ACHN (cell line): ENCODE measurements at regions not wholly inside any gene's neighbourhood (a gene's known extent, or its start where the extent isn't known, plus 50 kb on each side); places are given as distances from the start of the nearest gene placed in this dataset.

Experiments used
- DNase-seq: peaks from one replicate; pipeline ENCODE4 v3.0.0-alpha.2; 2015
- in situ Hi-C: cut with HindIII; loops from 2 replicates; pipeline ENCODE4 v1.10.0; 2017; ENCODE audit warnings: low sequenced_read_pairs, low pct_ligation_motif_present, low pct_unique_long_range_greater_than_20kb

GRCh38 chr16:85162478-85163277, 50.4 kb upstream of the CIBAR2 start:
- in situ Hi-C loops = no loop called here
- DNase-seq = no peak

DNA sequence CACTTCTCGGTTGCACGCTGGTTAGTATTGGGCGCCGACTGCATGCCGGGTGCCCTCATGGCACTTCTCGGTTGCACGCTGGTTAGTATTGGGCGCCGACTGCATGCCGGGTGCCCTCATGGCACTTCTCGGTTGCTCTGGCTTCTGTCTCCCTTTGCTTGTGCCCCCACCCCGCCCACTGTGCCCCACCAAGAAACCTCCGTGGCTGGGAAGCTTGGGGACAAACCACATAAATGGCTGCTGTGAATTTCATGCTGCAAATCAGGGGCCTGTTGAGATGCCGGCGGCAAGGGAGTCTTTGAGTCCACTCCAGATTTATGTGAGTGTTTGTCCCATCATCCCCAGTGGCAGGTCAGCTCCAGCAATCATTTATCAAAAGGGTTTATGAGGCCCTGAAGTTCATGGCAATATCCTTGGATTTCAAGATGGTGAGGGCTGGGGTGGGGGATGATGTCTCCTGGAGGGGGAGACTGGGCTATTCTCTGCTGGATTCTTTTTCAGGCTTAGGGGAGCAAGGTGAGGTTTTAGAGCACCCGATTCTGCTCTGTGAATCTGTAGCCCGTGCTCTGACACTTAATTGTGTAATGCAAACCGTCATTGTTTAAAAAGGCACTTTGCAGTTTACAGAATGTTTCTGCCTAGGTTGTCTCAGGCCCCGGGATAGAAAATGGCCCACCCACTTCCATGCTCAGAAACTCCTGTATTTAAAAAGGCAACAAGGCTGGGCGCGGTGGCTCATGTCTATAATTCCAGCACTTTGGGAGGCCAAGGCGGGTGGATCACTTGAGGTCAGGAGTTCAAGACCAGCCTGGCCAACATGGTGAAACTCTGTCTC, 51.2 kb upstream of the CIBAR2 start:
- in situ Hi-C loops = no loop called here
- no peak for DNase-seq

- in situ Hi-C loops = no loop called here
- DNase-seq = no peak
Observed at GRCh38 chr16:85164431-85164830, 52.2 kb upstream of the CIBAR2 start.

GRCh38 chr16:85164838-85165516, 52.7 kb upstream of the CIBAR2 start:
- DNase-seq = no peak
- in situ Hi-C loops = no loop called here

DNA sequence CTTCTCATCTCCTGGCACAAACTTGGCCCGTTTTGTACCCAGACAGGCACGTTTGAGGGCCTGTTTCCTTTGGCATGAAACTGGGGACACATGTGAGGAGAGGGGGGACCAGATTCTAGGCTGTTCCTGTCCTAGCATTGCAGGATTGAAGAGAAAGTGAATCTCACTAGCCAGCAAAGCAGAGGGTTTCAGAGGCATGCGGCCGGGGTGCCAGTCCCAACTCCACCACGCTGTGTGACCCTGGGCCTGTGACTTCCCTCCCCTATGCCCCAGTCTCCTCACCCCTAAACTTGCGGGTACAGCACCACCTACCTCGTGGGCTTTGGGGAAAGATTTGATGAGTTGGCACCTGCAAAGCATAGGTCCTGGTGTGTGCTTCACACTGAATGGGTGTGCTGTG, 53.5 kb upstream of the CIBAR2 start:
- in situ Hi-C loops = no loop called here
- no peak for DNase-seq

DNA sequence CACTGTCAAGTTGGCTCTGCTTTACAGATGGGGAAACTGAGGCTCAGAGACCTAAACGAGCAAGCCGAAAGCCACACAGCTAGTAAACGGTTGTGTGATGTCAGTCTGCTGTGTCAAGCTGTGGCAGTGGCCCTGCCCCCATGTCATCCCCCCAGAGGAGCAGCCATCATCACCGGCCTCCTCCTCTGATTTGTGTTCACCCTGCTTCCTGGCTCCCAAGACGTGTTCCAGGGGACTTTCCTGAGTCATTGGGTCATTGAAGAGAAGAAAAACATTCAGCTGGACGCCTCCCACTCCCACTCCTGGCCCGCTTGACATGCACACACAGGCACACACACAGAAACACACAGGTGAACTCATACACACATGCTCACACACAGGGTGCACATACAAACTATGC, 54.0 kb upstream of the CIBAR2 start:
- DNase-seq = no peak
- in situ Hi-C loops = no loop called here

DNA sequence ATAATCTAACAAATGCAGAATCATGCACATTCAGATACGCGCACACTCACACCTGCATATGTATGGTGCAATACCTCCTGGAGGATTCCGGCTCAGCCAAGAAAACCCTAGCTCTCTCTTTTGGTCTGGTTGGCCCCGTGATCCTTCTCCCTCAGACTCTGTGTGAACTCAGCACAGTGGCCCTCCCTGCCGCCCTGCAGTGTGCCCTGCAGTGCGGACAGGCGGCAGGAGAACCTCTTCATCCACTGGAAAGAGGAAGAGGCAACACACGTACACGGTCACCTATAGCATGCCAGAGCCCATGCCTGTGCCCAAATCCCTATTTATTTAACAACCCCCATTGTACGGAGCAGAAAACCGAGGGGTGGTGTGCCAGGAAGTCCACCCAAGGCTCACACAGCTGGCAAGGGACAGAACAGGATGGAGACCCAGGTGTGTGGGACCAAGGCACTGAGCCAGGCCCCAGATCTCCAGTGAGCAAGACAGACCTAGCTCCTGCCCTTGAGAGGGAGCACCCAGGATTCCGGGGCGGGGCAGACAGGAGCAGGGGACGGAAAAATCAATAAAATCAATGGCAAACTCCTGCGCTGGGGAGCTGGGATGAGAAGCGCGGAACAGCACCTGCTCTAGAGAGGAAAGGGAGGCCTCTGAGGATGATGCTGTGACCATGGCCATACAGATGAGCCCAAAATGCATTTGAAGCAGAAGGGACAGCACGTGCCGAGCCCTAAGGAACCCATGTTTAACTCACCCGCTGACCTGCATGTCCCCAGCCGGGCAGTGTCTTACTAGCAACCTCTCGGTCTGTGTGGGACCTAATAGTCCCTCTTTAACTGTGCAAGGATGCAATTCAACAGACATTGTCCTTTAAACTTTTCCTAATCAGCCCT, 54.7 kb upstream of the CIBAR2 start:
- in situ Hi-C loops = no loop called here
- no peak for DNase-seq

DNA sequence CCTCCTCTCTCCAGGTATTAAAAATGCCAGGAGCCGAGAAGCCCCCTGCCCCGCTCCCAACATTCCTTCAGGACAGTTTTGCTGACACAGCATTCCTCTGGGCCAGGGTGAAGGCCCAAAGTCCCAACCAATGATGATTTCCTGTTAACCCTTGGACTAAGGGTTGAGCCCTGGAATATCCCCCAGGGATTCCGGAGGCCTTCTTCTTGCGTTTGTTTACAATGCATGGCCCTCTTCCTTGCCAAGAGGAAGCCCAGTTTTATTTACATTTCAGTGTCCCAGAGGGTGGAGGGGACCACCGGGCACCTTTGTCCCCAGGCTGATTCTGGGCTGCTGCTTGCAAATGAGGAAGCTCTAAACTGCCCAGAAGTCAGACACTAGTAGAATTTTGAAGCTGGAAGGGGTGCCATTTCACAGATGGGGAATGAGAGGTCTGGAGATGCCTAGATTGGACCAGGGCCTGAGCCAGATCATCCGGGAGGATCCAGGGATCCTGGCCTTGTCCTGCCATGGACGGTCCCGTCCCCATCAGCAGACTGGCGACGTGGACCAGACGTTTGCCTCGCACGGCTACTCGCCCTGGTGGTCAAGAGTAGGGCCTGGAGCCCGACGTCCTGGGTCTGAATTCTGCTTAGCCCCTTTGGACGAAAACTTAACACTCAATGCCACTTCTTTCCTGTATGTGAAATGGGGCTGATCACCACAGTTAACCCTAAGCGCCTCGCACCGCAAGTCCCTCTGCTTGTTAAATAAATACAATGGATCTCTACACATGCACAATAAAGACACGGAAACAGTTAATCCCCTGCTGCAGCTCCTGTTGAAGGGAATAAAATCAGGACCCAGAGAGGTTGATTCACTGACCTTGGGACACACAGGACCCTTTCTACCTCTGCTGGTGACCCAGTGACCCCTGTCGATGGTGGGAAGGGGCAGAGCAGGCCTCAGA, 55.6 kb upstream of the CIBAR2 start:
- DNase-seq = no peak
- in situ Hi-C loops = no loop called here

GRCh38 chr16:85168732-85169256, 56.5 kb upstream of the CIBAR2 start:
- in situ Hi-C loops = no loop called here
- DNase-seq = no peak

GRCh38 chr16:85169333-85170065, 57.2 kb upstream of the CIBAR2 start:
- in situ Hi-C loops = no loop called here
- peak; percentile 13 for DNase-seq

DNA sequence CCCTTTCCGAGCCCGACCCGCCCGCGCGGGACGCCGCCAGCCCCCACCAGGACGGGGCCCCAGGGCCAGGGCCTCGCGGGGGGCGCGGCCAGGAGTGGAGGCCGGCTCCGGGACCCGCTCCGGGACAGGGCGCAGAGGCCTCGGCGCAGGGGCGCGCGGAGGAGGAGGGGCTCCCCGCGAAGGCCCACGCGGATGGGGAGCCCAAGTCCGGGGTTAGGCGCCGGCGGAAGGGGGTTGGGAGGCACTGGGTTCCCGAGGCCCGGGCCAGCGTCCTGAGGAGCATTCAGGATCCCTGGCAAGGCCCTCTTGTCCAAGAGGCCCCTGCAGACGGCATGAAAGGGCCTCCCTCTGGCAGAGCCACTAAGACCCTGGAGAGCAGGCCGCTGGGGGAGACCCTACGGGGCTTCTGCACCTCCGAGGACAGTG, 57.8 kb upstream of the CIBAR2 start:
- in situ Hi-C loops = no loop called here
- DNase-seq = no peak

- in situ Hi-C loops = no loop called here
- DNase-seq = no peak
Observed at GRCh38 chr16:85170590-85171003, 58.3 kb upstream of the CIBAR2 start.

GRCh38 chr16:85171004-85171758, 58.9 kb upstream of the CIBAR2 start:
- no peak for DNase-seq
- in situ Hi-C loops = no loop called here

- DNase-seq = no peak
- in situ Hi-C loops = no loop called here
Observed at GRCh38 chr16:85171759-85172454, 59.6 kb upstream of the CIBAR2 start.

- in situ Hi-C loops = no loop called here
- no peak for DNase-seq
Observed at GRCh38 chr16:85172455-85173145, 60.3 kb upstream of the CIBAR2 start.
